NCI-H510A treated with DMSO at 0.1 percent for 48 hours (cell line): ENCODE measurements at regions not wholly inside any gene's neighbourhood (a gene's known extent, or its start where the extent isn't known, plus 50 kb on each side); places are given as distances from the start of the nearest gene placed in this dataset.
"Not testable (repeated sequence)": the region's sequence is repeated elsewhere in the genome, so short reads cannot be mapped to it uniquely, and the experiment has no call there.

Experiments
- DNase-seq: peaks from one replicate; lab custom pipeline; 2025; lab: John Stamatoyannopoulos, UW

DNA sequence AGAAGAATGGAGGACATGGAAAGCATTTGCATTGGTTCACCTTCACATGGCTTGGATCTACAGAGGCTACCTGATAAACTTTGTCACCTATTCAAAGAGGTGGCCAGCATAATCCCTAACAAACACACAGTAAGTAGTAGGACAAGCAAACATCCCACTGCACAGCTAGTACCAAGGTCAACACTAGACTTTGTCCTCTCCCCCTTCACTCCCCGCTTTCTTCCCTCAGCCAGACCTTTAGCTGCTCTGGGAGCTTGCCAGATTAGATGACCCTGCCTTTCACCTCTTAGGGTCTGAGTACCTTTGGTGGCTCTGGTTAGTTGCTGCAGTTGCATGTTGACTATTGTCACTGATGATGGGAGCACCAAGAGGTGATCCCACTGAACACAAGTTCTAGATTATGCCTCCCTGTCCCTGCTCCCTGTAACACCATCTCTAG, 211.3 kb downstream of the CCDC74A start:
- not testable (repeated sequence) for DNase-seq

GRCh38 chr2:131753640-131754561, 226.2 kb downstream of the CCDC74A start:
- no peak for DNase-seq

- DNase-seq, result no peak
Observed at GRCh38 chr2:131754929-131755720, 227.4 kb downstream of the CCDC74A start.

- DNase-seq, result no peak
Observed at GRCh38 chr2:131756141-131756907, 228.6 kb downstream of the CCDC74A start.

DNA sequence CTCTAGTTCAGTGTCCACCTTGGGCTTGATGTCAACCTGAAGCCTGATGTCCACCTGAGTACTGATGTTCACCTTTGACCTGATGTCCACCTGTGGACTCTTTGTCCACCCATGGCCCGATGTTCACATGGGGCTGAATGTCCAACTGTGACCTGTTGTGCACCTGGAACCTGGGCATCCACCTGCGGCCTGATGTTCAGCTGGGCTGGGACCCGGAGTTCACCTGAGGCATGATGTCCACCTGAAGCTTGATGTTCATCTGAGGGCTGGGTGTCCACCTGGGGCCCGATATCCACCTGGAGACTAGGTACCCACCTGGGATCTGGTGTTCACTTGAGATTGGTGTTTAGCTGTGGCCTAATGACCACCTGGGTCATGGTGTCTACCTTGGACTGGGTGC, 231.3 kb downstream of the CCDC74A start:
- DNase-seq, result not testable (repeated sequence)

- DNase-seq, result not testable (repeated sequence)
Observed at GRCh38 chr2:131774955-131775555, 247.4 kb downstream of the CCDC74A start.

- not testable (repeated sequence) for DNase-seq
Observed at GRCh38 chr2:131775903-131776506, 248.3 kb downstream of the CCDC74A start.

- not testable (repeated sequence) for DNase-seq
Observed at GRCh38 chr2:131780446-131780845, 252.8 kb downstream of the CCDC74A start.

DNA sequence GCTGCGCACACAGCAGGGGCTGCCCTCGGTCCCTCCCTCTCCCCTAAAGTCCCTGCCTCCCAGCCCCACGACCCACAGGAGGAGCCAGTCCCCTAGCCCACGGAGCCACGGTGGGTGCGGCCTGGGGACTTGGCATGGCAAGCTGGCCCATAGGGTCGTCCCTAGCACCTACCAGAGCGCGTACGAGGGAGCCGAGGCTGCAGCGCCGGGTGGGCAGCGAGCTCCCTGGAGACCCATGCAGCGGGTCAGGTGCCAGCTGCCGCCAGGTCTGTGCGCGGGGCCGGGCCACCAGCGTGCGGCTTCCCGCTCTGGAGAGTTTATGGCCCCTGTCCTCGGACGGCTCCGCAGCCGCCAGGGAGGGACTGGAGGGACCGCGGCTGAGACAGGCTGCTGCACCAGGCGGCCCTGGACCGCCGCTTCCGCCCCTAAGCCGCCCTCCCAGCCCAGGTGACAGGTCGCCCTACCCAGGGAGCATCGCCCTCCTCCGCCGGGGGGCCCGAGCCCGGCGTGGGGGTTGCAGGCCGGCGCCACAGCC, 273.6 kb downstream of the CCDC74A start:
- no peak for DNase-seq

DNA sequence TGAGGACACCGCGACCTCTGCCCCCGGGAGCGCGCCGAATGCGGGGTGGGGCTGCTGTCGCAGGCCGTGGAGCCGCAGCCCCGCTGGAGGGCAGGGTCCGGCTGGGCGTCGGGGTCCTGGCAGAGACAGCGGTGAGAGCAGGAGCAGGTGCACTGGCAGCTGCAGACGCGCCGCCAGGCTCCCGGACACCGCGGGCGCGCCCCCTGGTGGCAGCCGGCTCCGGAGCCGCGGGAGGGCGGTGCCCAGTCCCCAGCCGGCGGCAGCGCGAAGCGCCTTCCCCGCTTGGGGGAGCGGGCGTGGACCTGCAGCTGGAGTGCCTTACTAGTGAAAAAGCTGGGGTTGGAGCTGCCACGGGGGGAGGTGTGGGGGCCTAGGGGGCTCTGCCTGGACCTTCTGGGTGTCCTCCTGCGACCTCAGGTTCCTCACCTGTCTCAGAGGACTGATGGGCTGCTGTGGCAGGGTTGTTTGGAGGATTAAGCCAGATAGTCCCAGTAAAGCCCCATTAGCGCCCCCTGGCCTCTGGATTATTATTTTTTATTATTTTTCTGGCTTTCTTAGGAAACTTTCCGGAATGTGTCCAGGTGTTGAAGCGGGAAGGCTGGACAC, 274.2 kb downstream of the CCDC74A start:
- peak; percentile 11 for DNase-seq

- DNase-seq, result peak; percentile 72
Observed at GRCh38 chr2:131802351-131802836, 274.7 kb downstream of the CCDC74A start.

GRCh38 chr2:131803237-131803636, 275.5 kb downstream of the CCDC74A start:
- DNase-seq, result not testable (repeated sequence)

DNA sequence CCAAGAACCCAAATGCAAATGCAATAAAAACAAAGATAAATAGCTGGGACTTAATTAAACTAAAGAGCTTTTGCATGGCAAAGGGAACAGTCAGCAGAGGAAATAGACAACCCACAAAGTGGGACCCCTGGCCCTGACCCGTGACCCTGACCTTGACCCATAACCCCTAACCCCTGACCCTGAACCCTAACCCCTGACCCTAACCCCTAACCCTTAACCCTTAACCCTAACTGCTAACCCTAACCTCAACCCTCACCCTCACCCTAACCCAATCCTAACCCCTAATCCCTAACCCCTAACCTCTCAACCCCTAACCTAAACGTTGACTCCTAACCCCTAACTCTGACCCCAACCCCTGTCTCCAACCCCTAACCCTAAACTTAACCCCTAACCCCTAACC, 284.9 kb downstream of the CCDC74A start:
- DNase-seq, result not testable (repeated sequence)

- DNase-seq, result not testable (repeated sequence)
Observed at GRCh38 chr2:131813378-131813777, 285.7 kb downstream of the CCDC74A start.

GRCh38 chr2:131818267-131818973, 290.7 kb downstream of the CCDC74A start:
- DNase-seq, result not testable (repeated sequence)

GRCh38 chr2:131822237-131822721, 294.6 kb downstream of the CCDC74A start:
- not testable (repeated sequence) for DNase-seq

DNA sequence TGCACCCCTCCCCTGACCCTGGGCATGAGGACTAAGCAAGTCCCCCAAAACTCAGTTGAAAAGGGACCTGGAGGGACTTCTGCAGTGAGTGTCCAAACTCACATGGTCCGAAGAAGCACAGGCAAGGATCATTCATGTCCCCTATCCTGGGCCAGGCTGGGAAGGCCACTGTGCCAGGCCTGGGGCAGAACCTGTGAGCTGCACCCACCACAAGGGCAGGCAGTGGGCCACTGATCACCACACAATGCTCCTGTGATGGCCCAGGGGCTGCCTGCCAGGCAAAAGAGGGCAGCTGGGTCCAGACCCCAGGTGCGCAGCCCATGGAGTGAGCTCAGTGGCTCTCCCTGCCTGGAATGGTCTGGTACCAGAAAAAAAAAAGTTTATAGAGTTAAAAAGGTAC, 295.4 kb downstream of the CCDC74A start:
- not testable (repeated sequence) for DNase-seq

- not testable (repeated sequence) for DNase-seq
Observed at GRCh38 chr2:131824986-131825385, 297.3 kb downstream of the CCDC74A start.

GRCh38 chr2:131827481-131828163, 299.9 kb downstream of the CCDC74A start:
- DNase-seq, result no peak
